Right ventricle myocardium superior (tissue), 1 donor: ENCODE measurements at regions not wholly inside any gene's neighbourhood (a gene's known extent, or its start where the extent isn't known, plus 50 kb on each side); places are given as distances from the start of the nearest gene placed in this dataset.
"Not testable (repeated sequence)": the region's sequence is repeated elsewhere in the genome, so short reads cannot be mapped to it uniquely, and the experiment has no call there.

Experiments
- ATAC-seq: fragments of 200-7000 bp; cut with Tn5 transposase; one replicate; pipeline ENCODE4 v1.9.1; 2020; ENCODE audit warnings: mild to moderate bottlenecking; ENCODE audit not compliant: poor library complexity
- DNase-seq: peaks from one replicate; pipeline ENCODE4 v3.0.0-alpha.2; 2020
- intact Hi-C: fragments of 100-400 bp; cut with DNase I; formaldehyde crosslinking; loops from one replicate; pipeline ENCODE4 v1.11.2; 2022
- donor health status: DM: no; HTN: yes; CAD: no; lungs with severe emphysema.

- intact Hi-C loops, DNase-seq: not testable (repeated sequence)
- ATAC-seq = peak; percentile 53
These were observed 440.3 kb downstream of the GOLGA6L6 start for GRCh38 chr15:20101281-20101680.

GRCh38 chr15:20100604-20101270 is 440.9 kb downstream of the GOLGA6L6 start:
- intact Hi-C loops, DNase-seq: not testable (repeated sequence)
- ATAC-seq = peak; percentile 80

DNA sequence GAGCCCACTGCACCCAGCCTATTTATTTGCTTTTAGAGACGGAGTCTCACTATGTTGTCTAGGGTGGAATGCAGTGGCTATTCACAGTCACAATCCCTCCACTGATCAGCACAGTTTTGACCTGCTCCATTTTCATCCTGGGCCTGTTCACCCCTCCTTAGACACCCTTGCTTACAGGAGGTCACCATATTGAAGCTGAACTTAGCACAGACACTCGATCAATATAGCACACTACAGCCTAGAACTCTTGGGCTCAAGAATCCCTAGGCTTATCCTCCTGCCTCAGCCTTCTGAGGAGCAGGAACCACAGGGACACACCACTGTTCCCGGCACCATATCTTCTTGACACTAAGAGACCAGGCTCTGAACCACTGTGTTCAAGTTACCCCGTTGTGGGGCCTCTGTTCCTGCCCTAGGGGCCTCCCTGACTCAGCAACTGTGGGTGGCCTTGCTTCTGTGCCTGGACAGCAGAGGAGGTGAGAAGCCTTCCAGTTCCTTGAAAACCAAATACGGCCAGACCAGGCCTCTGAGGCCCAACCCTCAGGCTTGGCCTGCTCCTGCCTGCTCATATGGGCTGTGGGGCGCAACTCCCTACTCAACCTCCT is 445.8 kb downstream of the GOLGA6L6 start:
- intact Hi-C loops, DNase-seq, ATAC-seq: not testable (repeated sequence)

DNA sequence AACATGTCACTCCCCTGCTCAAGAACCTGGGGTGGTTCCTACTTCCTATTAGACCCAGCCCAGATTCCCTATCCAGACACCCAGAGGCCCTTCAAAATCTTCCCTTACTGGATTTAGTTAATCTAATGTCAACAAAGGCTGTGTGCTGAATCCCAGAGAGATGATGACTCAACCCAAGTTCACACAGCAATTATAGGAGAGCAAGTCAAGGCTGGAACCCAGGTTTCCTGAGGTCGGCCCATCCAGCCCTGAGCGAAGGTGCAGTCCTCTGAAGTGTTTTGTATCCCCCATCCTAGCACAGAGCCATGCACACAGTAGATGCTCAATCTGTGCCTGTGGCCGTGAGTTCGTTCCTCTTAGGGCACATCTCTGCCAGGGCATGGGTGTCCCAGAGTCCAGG is 452.1 kb downstream of the GOLGA6L6 start:
- DNase-seq, intact Hi-C loops, ATAC-seq: not testable (repeated sequence)

- DNase-seq, intact Hi-C loops: not testable (repeated sequence)
- peak; percentile 62 for ATAC-seq
These were observed 457.6 kb downstream of the GOLGA6L6 start for GRCh38 chr15:20084026-20084425.

DNA sequence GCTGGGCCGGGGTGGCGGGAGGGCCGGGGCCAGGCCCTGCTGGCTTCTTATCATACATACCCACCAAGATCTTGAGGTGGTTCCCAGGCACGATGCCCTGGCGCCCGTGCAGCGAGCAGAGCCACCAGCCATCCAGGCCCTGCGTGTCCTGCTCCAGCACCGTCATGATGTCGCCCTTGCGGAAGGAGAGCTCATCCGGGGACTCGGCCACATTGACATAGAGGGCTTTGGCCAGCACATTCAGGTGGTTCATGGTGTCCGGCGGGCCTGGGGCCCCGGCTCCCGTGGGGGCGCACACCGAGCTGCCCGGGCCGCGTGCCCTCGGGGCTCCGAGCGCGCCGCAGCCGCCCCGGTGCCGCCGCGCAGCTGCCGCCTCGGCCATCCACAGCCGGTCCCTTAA is 467.5 kb downstream of the GOLGA6L6 start:
- intact Hi-C loops, ATAC-seq: not testable (repeated sequence)
- DNase-seq = peak; percentile 39

DNA sequence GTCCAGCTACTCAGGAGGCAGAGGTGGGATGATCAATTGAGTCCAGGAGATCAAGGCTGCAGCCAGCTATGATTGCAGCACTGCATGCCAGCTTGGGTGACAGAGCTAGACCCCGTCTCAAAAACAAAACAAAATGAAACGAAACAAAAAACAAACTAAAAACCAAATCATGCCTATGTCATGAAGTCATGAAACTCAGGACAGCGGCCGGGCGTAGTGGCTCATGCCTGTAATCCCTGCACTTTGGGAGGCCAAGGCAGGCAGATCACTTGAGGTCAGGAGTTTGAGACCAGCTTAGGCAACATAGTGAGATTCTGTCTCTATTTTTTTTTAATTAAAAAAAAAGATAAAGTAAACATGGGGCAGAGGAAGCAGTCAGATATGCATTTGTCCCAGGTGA is 472.6 kb downstream of the GOLGA6L6 start:
- ATAC-seq, intact Hi-C loops: not testable (repeated sequence)
- peak; percentile 31 for DNase-seq

- ATAC-seq, intact Hi-C loops, DNase-seq: not testable (repeated sequence)
These were observed 475.4 kb downstream of the GOLGA6L6 start for GRCh38 chr15:20066173-20066572.

DNA sequence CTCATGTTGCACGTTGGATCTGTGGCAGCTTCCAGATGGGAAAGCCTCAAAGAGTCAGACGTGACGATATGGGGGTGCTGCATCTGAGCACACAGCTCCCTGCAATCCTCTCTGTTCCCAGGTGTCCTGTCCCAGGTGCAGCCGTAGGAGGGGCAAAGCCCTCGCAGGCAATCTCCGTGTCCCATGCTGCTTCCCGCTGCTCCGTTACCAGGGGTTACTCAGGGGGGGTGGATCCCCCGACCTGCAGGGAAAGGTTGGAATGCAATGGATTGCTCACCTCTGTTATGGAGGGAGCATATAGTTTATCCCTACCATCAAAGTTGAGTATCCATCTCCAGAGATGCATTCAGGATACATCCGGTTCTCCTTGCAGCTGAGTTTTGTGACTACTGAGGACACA is 476.1 kb downstream of the GOLGA6L6 start:
- intact Hi-C loops, ATAC-seq: not testable (repeated sequence)
- DNase-seq = peak; percentile 33

DNA sequence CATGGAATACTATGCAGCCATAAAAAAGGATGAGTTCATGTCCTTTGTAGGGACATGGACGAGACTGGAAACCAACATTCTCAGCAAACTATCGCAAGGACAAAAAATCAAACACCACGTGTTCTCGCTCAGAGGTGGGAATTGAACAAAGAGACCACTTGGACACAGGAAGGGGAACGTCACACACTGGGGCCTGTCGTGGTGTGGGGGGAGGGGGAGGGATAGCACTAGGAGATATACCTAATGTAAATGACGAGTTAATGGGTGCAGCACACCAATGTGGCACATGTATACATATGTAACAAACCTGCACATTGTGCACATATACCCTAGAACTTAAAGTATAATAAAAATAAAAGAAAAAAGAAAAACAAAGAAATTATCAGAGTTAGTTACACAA is 478.4 kb downstream of the GOLGA6L6 start:
- DNase-seq = peak; percentile 34
- ATAC-seq, intact Hi-C loops: not testable (repeated sequence)

GRCh38 chr15:20060838-20061237 is 480.8 kb downstream of the GOLGA6L6 start:
- DNase-seq, intact Hi-C loops, ATAC-seq: not testable (repeated sequence)

DNA sequence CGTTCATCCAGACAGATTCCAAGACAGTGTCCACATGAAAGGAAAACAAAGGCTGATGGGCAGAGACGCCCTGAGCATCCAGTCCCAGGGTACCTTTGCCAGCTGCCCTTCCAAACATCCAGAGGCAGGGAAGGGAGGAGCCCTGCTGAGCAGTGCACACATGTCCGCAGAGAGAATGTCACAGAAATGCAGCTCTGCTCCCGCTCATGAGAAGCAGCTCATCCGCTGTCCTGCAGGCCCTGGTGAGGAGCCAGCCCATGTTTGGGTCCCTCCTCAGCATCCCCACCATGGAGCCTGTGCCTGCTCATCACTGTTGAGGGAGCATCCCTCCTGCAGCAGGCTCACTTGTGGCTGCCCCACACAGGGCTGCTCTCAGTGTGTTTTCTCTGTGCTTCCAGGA is 484.7 kb downstream of the GOLGA6L6 start:
- ATAC-seq, intact Hi-C loops, DNase-seq: not testable (repeated sequence)

GRCh38 chr15:20055921-20056320 is 485.7 kb downstream of the GOLGA6L6 start:
- DNase-seq, intact Hi-C loops, ATAC-seq: not testable (repeated sequence)

- intact Hi-C loops = not testable (repeated sequence)
- DNase-seq = peak; percentile 20
These were observed 493.4 kb downstream of the GOLGA6L6 start for GRCh38 chr15:20048189-20048588.

GRCh38 chr15:20045165-20045564 is 496.4 kb downstream of the GOLGA6L6 start:
- DNase-seq, intact Hi-C loops, ATAC-seq: not testable (repeated sequence)

More at GRCh38 chr15:20048189-20048588, 493.4 kb downstream of the GOLGA6L6 start:
- ATAC-seq = not testable (repeated sequence)

DNA sequence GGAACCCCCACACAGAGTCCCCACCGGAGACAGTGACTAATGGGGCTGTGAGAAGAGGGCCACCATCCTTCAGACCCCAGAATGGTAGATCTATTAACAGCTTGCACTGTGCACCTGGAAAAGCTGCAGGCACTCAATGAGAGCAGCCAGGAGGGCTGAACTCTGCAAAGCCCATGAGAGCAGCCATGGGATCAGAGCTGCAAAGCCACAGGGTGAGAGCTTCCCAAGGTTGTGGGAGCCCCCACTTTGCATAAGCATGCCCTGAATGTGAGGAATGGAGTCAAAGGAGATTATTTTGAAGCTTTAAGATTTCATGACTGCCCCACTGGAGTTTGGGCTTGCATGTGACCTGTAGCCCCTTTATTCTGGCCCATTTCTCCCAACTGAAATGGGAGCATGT is 500.9 kb downstream of the GOLGA6L6 start:
- ATAC-seq, DNase-seq, intact Hi-C loops: not testable (repeated sequence)

DNA sequence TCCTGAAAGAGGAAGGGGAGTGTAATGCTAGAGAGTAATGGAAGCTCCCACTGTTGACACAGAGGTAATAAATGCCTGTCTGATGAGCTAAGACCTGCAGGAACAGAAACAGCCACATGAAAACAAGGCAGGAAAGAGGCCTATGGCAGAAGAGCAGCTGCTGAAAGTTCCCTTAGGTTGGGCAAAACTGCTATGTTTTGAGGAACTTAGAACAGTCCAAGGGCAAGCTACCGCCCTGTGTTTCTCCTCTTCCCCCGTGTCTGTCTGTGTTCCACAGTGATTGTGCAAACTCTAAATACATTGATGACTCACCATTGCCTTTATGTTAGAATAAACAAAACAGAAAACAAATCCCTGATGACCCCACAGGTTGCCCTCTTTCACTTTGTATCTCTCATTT is 516.6 kb downstream of the GOLGA6L6 start:
- intact Hi-C loops, DNase-seq: not testable (repeated sequence)
- ATAC-seq = peak; percentile 39

- DNase-seq, intact Hi-C loops: not testable (repeated sequence)
These were observed 519.3 kb downstream of the GOLGA6L6 start for GRCh38 chr15:20022349-20022748.

GRCh38 chr15:20021351-20021750 is 520.2 kb downstream of the GOLGA6L6 start:
- intact Hi-C loops, DNase-seq: not testable (repeated sequence)
- ATAC-seq = peak; percentile 78

More at GRCh38 chr15:20022349-20022748, 519.3 kb downstream of the GOLGA6L6 start:
- not testable (repeated sequence) for ATAC-seq

DNA sequence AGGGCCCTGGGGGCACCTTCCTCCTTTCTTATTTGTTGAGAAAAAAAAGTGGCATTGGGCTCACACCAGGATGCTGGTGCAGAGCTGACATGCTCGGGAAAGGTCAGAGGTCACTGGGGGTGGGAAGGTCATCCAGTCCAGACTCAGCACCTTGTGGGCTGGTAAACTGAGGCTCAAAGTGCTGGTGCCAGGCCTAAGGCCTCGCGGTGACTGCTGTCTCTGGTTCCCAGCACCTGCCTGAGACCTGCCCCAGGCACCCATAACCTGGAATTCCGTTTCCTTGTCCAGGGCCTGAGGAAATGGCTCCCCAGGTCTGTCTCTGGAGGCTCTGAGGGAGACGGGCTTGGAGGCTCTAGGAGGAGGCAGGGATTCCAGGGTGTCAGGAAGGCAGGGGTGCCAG is 521.0 kb downstream of the GOLGA6L6 start:
- intact Hi-C loops, ATAC-seq: not testable (repeated sequence)
- peak; percentile 15 for DNase-seq
